Motor neuron (in vitro differentiated cells): ENCODE measurements at regions not wholly inside any gene's neighbourhood (a gene's known extent, or its start where the extent isn't known, plus 50 kb on each side); places are given as distances from the start of the nearest gene placed in this dataset.

Experiments used
- ATAC-seq, 8 experiments: fragments of 200-7000 bp; cut with Tn5 transposase; replicated peaks in 6 of 8; 2 replicates each; pipeline ENCODE4 v1.8.0; 2021; ENCODE audit warnings: mild to moderate bottlenecking in 8 of 8, moderate library complexity in 8 of 8
- H3K27ac ChIP-seq, 2 donors: fragments of 250-450 bp; sonication (Bioruptor Pico); 2 replicates each; pipeline ENCODE4 v1.9.0; 2021; ENCODE audit warnings: antibody characterized with exemption in 2 of 2, mild to moderate bottlenecking in 2 of 2, moderate library complexity in 1 of 2
- H3K4me1 ChIP-seq, 2 donors: fragments of 250-450 bp; sonication (Bioruptor Pico); replicated peaks in 1 of 2; 2 replicates each; pipeline ENCODE4 v1.6.1; 2021; ENCODE audit warnings: antibody characterized with exemption in 2 of 2, mild to moderate bottlenecking in 2 of 2, moderate library complexity in 1 of 2
- H3K4me3 ChIP-seq, 5 donors: fragments of 250-450 bp; sonication (Bioruptor Pico); 2 replicates each; pipeline ENCODE4 v1.9.0; 2021; ENCODE audit warnings: antibody characterized with exemption in 5 of 5, mild to moderate bottlenecking in 5 of 5, moderate library complexity in 4 of 5
- WGBS, 10 experiments: fragments of 450-650 bp; shearing (Covaris generic); methylation state at CpG; one replicate each; pipeline ENCODE4 v1.0.0; 2022; 5-methylcytosine and 5-hydroxymethylcytosine counted together
- in situ Hi-C, 9 experiments: fragments of 400-800 bp; cut with MboI; loops; one replicate each; pipeline ENCODE4 v1.15.0; 2021; ENCODE audit warnings: low sequenced_read_pairs in 9 of 9, low pct_unique_long_range_greater_than_20kb in 2 of 9; ENCODE audit not compliant: unreplicated experiment in 9 of 9

DNA sequence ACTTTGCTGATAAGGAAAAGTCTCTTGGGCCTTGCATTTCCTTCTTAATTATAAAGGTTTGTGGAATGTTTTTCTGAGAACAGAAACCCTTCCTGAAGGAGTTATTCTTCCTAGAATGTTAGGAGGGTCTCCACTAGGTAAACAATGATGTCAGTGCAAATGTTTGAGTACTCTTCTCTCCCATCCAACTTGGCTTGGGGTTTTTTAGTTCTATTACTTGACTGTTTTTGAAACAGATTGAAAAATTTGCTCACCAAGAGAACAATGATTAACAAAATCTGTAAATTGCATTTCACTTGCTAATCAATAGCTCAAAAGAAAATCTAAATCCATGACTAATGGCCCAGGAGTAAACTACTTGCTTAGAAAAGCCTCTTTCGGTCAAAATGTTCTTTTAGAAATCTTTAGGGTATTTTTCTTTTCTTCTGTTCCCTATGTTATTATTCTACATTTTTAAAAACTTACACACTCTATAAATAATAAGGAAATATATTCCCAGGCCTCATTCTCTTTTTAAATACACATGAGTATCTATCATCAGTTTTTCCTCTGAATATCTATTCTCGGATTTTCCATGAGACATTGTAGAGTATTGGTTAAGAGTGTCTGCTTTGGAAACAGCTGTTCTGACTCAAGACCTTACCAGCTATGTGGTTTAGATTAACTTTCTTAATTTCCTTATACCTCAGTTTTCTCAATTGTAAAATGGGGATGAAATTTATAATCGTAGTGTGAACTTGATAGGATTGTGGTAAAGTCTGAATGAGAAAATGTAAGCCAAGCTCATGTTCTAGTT is 234.2 kb upstream of the CITED2 start:
- no peak for ATAC-seq
- no peak overlapping the region for H3K4me3 ChIP-seq
- H3K27ac ChIP-seq = no peak overlapping the region
- 73 to 100% (median 90%) methylated on average over 1 to 3 of the region's 3 CpGs for WGBS, 10 experiments
- in situ Hi-C loops = no loop called here
- H3K4me1 ChIP-seq = peaks cover 8 to 20% of the 10 kb centered on the region in 2 donors

DNA sequence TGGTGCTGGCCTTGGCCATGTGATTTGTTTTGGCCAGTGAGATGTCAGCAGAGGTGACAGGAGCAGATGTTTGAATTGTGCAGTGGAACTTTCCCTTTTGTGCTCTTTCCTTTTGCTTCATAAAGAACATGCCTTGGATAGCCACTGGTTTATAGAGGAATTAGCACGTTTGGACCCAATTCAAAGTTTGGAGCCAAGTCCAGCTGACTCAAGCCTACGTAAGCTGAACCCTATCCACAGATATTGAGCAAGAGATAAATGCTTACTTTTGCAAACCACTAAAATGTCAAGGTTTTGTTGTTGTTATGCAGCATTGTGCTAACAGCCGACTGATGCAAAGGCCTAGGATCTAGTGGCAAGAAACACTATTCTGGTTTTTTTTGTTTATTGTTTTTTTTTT is 230.9 kb upstream of the CITED2 start:
- Histone ChIP-seq H3K27ac (no peak overlapping the region), H3K4me3 (no peak overlapping the region), H3K4me1 (peaks cover 5 to 13% of the 10 kb centered on the region in 2 donors)
- in situ Hi-C loops = no loop called here
- ATAC-seq = no peak
- 0 to 100% (median 92%) methylated on average over 1 to 3 of the region's 3 CpGs for WGBS, 10 experiments

DNA sequence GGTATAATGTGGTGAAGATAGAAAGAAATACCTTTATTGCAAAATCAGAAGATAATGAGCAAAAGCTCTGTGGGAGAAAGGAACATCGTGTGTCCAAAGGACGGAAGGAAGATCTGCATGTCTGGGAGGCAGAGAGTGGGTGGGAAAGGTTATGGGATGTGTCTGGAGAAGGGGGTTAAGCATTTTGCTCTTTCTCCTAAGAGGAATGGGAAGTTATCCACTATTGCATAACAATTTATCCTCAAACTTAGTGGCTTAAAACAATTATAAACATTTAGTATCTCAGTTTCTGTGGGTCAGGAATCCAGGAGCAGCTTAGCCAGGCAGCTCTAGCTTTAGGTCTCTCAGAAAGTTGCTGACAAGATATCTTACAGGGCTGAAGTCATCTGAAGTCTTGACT is 229.1 kb upstream of the CITED2 start:
- no peak overlapping the region for H3K27ac ChIP-seq
- ATAC-seq = no peak
- H3K4me1 ChIP-seq = peaks cover 5 to 13% of the 10 kb centered on the region in 2 donors
- in situ Hi-C loops = no loop called here
- H3K4me3 ChIP-seq = no peak overlapping the region
- 50 to 100% (median 88%) methylated on average over 1 to 2 of the region's 2 CpGs for WGBS, 10 experiments

DNA sequence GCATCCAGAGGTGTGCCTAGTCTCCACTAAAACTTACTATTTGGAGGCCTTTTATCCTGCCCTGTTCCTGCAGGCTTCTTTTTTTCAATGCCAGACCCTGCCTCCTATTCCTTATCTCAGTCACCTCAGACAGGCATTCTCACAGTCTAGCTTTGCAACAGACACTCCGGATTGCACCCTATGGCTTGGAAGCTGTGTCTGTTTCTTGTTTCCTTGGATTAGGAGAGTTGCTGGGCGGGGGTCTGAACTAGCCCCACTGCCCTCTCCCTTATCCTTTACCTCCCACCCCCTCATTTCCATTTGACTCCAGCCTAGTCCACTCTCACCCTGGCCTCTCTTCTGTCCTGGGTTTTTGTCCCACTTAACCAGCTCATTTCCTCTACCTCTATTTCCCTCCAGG is 228.1 kb upstream of the CITED2 start:
- Histone ChIP-seq H3K4me1 (peaks cover 2 to 7% of the 10 kb centered on the region in 2 donors), H3K4me3 (no peak overlapping the region), H3K27ac (no peak overlapping the region)
- in situ Hi-C loops = no loop called here
- 40 to 80% (median 58%) methylated on average over 1 to 2 of the region's 2 CpGs; no CpG with 5 or more reads in 5 of the 10 experiments for WGBS, 10 experiments
- ATAC-seq = no peak

DNA sequence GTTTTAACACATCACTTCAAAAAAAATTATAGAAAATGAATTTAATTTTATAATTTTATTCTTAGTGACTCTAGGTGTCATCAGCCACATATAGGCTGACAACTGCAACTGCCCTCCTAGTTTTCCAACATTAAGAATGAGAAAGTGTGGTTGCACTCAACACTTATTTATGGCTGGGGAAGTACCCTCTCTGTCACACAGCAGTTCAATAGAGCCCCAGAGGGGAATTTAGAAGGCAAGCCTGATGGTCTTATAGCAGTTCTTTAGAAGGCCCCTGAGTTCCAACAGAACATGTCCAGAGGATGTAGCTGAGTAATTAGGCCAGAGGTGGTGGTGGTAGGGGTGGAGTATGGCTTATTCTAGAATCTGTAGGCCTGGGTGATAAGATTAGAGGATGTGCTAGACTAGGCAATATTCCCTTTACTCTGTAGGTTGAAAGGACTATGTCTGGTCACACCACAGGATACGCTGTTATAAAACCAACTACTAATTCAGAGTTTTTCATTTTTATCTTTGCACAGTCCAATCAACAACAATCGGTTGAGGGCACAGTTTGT is 226.5 kb upstream of the CITED2 start:
- in situ Hi-C loops = no loop called here
- 71 to 100% (median 100%) methylated on average over 1 to 2 of the region's 2 CpGs; no CpG with 5 or more reads in 1 of the 10 experiments for WGBS, 10 experiments
- ATAC-seq = no peak
- Histone ChIP-seq H3K27ac (no peak overlapping the region), H3K4me1 (peaks cover 7 to 8% of the 10 kb centered on the region in 2 donors), H3K4me3 (no peak overlapping the region)

DNA sequence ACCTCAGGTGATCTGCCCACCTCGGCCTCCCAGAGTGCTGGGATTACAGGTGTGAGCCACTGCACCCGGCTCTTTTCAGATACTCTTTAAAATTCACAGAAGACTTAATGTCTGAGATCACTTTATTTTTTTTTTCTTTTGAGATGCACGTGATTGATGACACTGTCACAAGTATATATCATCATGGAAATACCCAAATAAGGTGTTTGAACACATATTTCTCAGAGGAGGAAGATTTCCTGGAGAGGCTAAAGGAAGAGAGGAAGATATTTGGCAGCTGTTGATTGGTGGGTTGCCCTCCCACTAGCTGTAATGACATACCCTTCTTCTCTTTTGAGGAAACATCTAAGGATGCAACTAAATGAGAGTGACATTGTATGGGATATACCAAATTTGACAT is 225.9 kb upstream of the CITED2 start:
- in situ Hi-C loops = no loop called here
- H3K4me1 ChIP-seq = peaks cover 7 to 8% of the 10 kb centered on the region in 2 donors
- ATAC-seq = no peak
- no peak overlapping the region for H3K4me3 ChIP-seq
- H3K27ac ChIP-seq = no peak overlapping the region
- WGBS, 10 experiments = 83 to 100% (median 100%) methylated on average over 1 to 3 of the region's 3 CpGs; no CpG with 5 or more reads in 4 of the 10 experiments

DNA sequence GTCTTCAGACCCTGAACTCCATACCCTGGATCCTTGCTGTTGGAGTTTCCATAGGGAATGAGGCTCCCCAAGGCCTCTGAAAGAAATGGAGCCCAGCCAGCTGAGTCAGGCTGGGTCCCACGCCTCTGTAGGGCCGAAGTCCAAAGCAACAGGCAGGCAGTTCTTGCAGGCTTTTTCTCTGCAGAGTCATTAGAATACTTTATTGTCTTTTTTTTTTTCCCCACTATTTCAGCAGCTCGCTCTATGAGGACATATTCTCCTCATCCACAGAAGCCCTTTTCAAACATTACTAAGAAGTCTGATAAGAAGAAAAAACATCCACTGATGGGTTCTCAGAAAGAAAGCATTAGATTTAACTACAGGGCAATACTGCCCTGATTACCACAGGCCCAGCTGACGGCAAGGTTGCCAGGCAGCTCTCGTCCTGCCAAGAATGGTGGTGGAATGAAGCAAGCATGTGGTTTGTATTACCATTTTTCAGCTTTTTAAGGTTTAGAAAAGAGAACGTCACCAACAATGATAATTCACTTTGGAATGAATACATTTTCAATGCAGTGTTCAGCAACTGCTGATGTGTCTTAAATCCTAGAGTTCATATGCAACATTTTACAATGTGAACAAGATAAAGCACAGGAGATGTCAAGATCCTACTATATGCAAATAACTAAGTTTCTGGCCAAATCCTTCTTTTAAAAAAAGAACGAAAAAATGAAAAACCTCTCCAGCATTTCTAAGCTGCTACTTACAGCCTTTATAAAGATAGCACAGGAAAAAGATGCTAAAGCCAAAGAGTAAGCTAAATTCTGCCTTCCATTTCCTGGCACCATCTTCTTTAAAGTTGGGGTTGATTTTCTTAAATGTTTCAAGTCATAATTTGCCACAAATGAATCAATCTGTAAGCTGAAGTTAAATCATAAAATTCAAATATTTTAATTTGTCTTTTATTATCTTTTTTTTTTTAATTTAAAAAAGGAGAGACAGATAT is 223.6 kb upstream of the CITED2 start:
- in situ Hi-C loops = loop anchor here in 1 of 9 experiments (25.0 kb wide), 1 partner anchor 211 kb away; no protein-coding TSS in a partner anchor
- Histone ChIP-seq H3K4me3 (no peak overlapping the region), H3K4me1 (peaks cover 7 to 8% of the 10 kb centered on the region in 2 donors), H3K27ac (no peak overlapping the region)
- peak; percentile 58 to 97 (median 92) for ATAC-seq
- WGBS, 10 experiments = 0 to 50% (median 23%) methylated on average over 1 to 7 of the region's 7 CpGs

DNA sequence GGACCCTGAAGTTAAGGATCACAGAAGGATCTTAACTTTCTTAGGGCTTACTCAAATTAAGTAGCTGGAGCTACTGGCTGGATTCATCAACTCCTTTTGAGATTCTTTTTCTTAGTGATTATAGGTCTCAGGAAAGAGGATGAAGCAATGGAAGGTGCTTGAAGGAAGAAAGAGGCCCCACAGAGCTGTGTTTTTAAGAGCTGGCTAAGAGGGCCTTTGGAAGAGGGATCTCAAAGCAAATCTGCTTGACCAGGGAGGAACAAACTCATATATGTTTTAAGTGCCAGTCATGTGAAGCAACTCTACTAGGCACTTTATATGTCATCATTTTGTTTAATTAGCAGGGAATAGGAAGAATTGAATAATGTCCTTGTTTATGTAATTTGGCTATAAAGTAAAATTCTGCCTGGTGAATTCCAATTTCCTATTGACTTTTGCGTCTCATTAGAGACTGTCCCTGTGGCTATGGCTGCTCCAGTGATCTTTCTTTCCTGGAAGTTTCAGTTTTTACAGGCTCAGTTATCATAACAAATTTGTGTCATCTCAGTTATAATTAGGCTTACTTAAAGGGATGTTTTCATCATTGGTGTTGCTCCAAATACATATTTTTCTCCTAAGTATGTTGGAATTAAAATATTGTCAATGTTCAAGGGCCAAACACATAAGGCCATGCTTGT is 222.8 kb upstream of the CITED2 start:
- Histone ChIP-seq H3K27ac (no peak overlapping the region), H3K4me1 (peaks cover 7 to 8% of the 10 kb centered on the region in 2 donors), H3K4me3 (no peak overlapping the region)
- WGBS, 10 experiments = 0 to 100% (median 88%) methylated on average over 1 of the region's 1 CpG; no CpG with 5 or more reads in 4 of the 10 experiments
- in situ Hi-C loops = loop anchor here in 1 of 9 experiments (25.0 kb wide), 1 partner anchor 210 kb away; no protein-coding TSS in a partner anchor
- peak in 2 of 8 experiments; percentile 15 to 35 for ATAC-seq

DNA sequence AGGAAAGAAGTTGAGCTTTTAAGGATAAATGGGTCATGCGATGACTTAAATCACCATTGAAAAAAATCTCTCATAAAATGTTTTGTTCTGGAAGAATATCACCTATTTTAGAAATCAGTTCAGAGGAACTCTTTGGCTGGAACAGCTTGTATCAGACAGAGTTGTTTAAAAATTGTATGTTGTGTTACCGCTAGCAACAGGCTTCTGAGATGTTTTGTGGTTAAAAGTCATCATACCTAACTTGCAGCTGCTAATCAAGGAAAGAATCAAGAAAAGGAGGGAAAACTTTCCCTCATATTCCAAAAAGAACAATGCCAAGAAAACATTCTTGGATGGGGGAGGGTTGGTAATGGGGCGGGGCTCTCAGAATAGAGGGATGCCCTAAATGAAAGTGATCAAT is 220.7 kb upstream of the CITED2 start:
- 25 to 100% (median 93%) methylated on average over 1 to 3 of the region's 3 CpGs; no CpG with 5 or more reads in 2 of the 10 experiments for WGBS, 10 experiments
- Histone ChIP-seq H3K4me1 (peaks cover 17% of the 10 kb centered on the region in 2 donors), H3K4me3 (no peak overlapping the region), H3K27ac (no peak overlapping the region)
- ATAC-seq = no peak
- in situ Hi-C loops = loop anchor here in 1 of 9 experiments (25.0 kb wide), 1 partner anchor 208 kb away; no protein-coding TSS in a partner anchor

DNA sequence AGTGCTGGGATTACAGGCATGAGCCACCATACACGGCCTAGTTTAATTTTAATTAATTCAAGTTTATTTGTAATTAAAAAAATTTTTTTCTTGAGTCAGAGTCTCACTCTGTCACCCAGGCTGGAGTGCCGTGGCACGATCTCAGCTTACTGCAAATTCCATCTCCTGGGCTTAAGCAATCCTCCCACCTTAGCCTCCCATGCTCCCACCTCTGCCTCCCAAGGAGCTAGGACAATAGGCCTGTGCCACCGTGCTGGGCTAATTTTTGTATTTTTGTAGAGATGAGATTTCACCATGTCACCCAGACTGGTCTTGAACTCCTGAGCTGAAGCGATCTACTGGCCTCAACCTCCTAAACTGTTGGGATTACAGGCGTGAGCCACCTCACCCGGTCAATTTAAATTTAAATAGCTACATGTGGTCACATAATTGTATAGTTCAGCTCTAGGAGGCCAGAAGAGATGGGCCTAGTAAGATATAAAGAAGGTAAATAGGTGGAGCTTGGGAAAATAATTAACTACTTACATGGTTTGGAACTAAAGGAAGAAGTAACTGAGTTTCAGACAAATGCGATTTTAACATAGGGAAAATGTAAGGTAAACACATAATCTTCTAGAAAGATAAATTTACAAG is 220.0 kb upstream of the CITED2 start:
- H3K4me1 ChIP-seq = peaks cover 19 to 23% of the 10 kb centered on the region in 2 donors
- no peak overlapping the region for H3K27ac ChIP-seq
- in situ Hi-C loops = loop anchor here in 1 of 9 experiments (25.0 kb wide), 1 partner anchor 207 kb away; no protein-coding TSS in a partner anchor
- no peak overlapping the region for H3K4me3 ChIP-seq
- no peak for ATAC-seq
- 60 to 100% (median 82%) methylated on average over 1 to 7 of the region's 8 CpGs for WGBS, 10 experiments

DNA sequence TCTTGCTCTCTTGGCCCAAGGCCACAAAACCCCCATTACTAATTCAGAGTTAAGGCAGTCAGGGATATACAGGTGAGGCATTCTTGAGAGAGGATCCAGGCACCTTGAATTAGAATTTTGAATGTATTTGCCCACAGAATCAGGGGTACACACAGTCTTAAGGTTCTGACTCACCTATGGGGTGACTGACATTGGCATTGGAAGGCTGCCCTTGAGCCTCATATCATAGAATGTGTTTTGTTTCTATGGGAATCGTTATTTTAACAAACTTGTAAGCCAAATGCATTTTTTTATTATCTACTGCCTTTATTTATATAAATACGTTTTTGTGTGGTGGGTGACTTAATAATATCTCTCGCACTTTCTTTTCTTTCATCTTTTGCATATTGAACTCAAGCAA is 218.6 kb upstream of the CITED2 start:
- 72 to 100% (median 91%) methylated on average over 1 to 3 of the region's 3 CpGs for WGBS, 10 experiments
- Histone ChIP-seq H3K4me3 (no peak overlapping the region), H3K27ac (no peak overlapping the region), H3K4me1 (peaks cover 23% of the 10 kb centered on the region in 2 donors)
- no peak for ATAC-seq
- in situ Hi-C loops = loop anchor here in 1 of 9 experiments (25.0 kb wide), 1 partner anchor 206 kb away; no protein-coding TSS in a partner anchor

DNA sequence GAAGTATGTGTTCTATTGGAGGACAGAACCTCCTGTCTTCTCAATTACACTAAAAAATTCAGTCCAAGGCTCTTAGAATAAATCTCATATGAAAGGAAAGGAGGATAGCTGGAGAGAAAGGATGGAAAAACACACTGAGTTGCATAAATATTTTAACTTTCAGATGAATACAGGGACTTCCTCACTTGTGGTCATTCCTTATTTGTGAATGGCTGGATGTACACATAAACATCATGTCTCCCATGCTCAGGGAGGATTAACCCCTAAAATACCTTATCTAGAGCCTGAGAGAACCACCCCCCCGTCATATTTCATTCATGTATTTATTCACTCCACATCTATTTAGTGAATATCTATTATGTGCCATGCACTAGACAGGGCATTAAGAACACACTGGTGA is 217.6 kb upstream of the CITED2 start:
- no peak for ATAC-seq
- no peak overlapping the region for H3K27ac ChIP-seq
- peaks cover 16% of the 10 kb centered on the region in 2 donors for H3K4me1 ChIP-seq
- in situ Hi-C loops = loop anchor here in 1 of 9 experiments (25.0 kb wide), 1 partner anchor 205 kb away; no protein-coding TSS in a partner anchor
- 20 to 100% (median 86%) methylated on average over 1 of the region's 1 CpG; no CpG with 5 or more reads in 3 of the 10 experiments for WGBS, 10 experiments
- H3K4me3 ChIP-seq = no peak overlapping the region
